ENCODE measurements at regions not wholly inside any gene's neighbourhood (a gene's known extent, or its start where the extent isn't known, plus 50 kb on each side); places are given as distances from the start of the nearest gene placed in this dataset.
"Not testable (repeated sequence)": the region's sequence is repeated elsewhere in the genome, so short reads cannot be mapped to it uniquely, and the experiment has no call there.

DNA sequence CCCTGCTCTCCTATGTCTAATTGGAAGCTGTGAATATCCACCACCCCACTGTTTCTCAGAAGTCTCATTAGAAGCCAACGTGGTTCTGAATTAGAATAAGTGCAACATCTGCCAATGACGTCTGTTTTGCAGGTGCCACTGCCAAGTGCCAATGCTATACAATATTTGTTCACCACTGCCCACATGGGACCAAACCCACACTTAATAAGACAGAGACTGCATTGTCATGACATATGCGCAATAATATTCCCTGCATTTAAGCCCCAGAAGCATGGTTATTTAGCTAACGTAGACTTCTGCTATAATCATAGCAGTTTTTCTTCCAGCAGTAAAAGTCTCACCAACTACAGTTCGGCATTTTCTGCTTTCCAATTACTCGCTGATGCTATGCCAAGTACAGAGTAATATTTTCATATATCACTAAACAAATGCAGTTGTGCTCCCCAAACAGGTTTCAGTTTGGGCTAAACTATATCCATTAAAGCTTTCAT, 262.5 kb upstream of the PCDH18 start:
- no peak overlapping the region for H3K4me2 ChIP-seq (ENCODE audit: insufficient read depth, low read length)

DNA sequence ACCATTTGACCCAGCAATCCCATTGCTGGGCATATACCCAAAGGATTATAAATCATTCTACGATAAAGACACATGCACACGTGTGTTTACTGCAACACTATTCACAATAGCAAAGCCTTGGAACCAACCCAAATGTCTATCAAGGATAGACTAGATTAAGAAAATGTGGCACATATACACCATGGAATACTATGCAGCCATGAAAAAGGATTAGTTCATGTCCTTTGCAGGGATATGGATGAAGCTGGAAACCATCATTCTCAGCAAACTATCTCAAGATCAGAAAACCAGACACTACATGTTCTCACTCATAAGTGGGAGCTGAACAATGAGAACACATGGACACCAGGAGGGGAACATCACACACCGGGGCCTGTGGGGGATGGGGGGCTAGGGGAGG, 257.0 kb upstream of the PCDH18 start:
- not testable (repeated sequence) for H2AFZ ChIP-seq (ENCODE audit: low read depth, low read length); H3K79me2 ChIP-seq (ENCODE audit: insufficient read depth, low read length); H3K4me2 ChIP-seq (ENCODE audit: insufficient read depth, low read length); H3K36me3 ChIP-seq (ENCODE audit: insufficient read depth, low read length); H4K20me1 ChIP-seq (ENCODE audit: insufficient read depth, low read length); ATAC-seq (ENCODE audit: insufficient read depth, low read depth); H3K9ac ChIP-seq (ENCODE audit: low read depth, low read length); H3K9me3 ChIP-seq (ENCODE audit: insufficient read depth, low read length, severe bottlenecking); H3K4me1 ChIP-seq (ENCODE audit: insufficient read depth, low read length); H3K27ac ChIP-seq (ENCODE audit: low read length); H3K4me3 ChIP-seq (ENCODE audit: low read depth in 1 of 2, low read length in 2 of 2); H3K27me3 ChIP-seq (ENCODE audit: insufficient read depth, low read length, poor library complexity); DNase-seq

More for the DNA sequence above, 262.5 kb upstream of the PCDH18 start:
- H3K4me1 ChIP-seq (ENCODE audit: insufficient read depth, low read length) = no peaks in the 10 kb centered on the region
- DNase-seq (no peak), ATAC-seq (ENCODE audit: insufficient read depth, low read depth) (no peak)
- H3K4me3 ChIP-seq (ENCODE audit: low read depth in 1 of 2, low read length in 2 of 2) = no peak overlapping the region
- no peaks in the 10 kb centered on the region for H3K79me2 ChIP-seq (ENCODE audit: insufficient read depth, low read length)
- H3K27me3 ChIP-seq (ENCODE audit: insufficient read depth, low read length, poor library complexity) = no peaks in the 10 kb centered on the region
- no peaks in the 10 kb centered on the region for H4K20me1 ChIP-seq (ENCODE audit: insufficient read depth, low read length)
- TF ChIP-seq EZH2 (IDR thresholded peaks at IDR 0.05; ENCODE audit: borderline replicate concordance, low read depth, low read length, severe bottlenecking) = no peak
- TF ChIP-seq, protein P1, sequence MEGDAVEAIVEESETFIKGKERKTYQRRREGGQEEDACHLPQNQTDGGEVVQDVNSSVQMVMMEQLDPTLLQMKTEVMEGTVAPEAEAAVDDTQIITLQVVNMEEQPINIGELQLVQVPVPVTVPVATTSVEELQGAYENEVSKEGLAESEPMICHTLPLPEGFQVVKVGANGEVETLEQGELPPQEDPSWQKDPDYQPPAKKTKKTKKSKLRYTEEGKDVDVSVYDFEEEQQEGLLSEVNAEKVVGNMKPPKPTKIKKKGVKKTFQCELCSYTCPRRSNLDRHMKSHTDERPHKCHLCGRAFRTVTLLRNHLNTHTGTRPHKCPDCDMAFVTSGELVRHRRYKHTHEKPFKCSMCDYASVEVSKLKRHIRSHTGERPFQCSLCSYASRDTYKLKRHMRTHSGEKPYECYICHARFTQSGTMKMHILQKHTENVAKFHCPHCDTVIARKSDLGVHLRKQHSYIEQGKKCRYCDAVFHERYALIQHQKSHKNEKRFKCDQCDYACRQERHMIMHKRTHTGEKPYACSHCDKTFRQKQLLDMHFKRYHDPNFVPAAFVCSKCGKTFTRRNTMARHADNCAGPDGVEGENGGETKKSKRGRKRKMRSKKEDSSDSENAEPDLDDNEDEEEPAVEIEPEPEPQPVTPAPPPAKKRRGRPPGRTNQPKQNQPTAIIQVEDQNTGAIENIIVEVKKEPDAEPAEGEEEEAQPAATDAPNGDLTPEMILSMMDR (IDR thresholded peaks at IDR 0.05; ENCODE audit: borderline replicate concordance, extremely low read depth, low read length, poor library complexity, severe bottlenecking) = no peak
- H3K27ac ChIP-seq (ENCODE audit: low read length) = no peak overlapping the region
- H3K9me3 ChIP-seq (ENCODE audit: insufficient read depth, low read length, severe bottlenecking) = no peaks in the 10 kb centered on the region
- H2AFZ ChIP-seq (ENCODE audit: low read depth, low read length) = no peak overlapping the region
- H3K9ac ChIP-seq (ENCODE audit: low read depth, low read length) = no peak overlapping the region
- H3K36me3 ChIP-seq (ENCODE audit: insufficient read depth, low read length) = no peaks in the 10 kb centered on the region

DNA sequence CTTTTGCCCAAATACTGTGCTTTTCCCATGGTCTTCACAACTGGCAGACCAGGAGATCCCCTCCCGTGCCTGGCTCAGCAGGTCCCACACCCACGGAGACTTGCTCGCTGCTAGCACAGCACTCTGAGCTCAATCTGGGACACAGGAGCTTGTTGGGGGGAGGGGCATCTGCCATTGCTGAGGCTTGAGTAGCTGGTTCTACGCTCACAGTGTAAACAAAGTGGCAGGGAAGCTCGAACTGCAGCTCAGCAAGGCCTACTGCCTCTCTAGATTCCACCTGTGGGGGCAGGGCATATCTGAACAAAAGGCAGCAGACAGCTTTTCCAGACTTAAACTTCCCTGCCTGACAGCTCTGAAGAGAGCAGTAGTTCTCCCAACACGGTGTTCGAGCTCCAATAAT, 251.6 kb upstream of the PCDH18 start:
- not testable (repeated sequence) for H3K4me2 ChIP-seq (ENCODE audit: insufficient read depth, low read length); H3K4me1 ChIP-seq (ENCODE audit: insufficient read depth, low read length); DNase-seq; H2AFZ ChIP-seq (ENCODE audit: low read depth, low read length); H3K9me3 ChIP-seq (ENCODE audit: insufficient read depth, low read length, severe bottlenecking); H3K27ac ChIP-seq (ENCODE audit: low read length); H3K27me3 ChIP-seq (ENCODE audit: insufficient read depth, low read length, poor library complexity); H3K4me3 ChIP-seq (ENCODE audit: low read depth in 1 of 2, low read length in 2 of 2); H3K36me3 ChIP-seq (ENCODE audit: insufficient read depth, low read length); H3K79me2 ChIP-seq (ENCODE audit: insufficient read depth, low read length); ATAC-seq (ENCODE audit: insufficient read depth, low read depth); H3K9ac ChIP-seq (ENCODE audit: low read depth, low read length); H4K20me1 ChIP-seq (ENCODE audit: insufficient read depth, low read length)

DNA sequence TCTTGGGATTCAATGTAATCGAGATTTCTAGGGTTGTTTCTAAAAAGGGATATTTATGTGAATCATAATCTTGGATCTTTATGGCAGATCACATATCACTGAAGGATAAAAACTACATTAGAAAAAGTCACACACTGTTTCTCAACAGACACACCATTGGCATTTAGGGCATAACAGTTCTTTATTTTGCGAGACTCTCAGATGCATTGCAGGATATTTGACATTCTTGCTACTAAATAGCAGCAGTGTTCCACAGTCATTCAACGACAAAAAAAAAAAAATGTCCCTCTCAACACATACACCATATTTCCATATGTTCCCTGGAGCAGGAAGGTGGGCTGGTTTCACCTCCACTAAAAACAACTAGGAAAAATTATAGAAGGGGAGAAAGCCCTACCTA, 243.4 kb upstream of the PCDH18 start:
- DNase-seq = no peak
- no peak overlapping the region for H3K4me3 ChIP-seq (ENCODE audit: low read depth in 1 of 2, low read length in 2 of 2)
- H3K9ac ChIP-seq (ENCODE audit: low read depth, low read length) = no peak overlapping the region
- H3K9me3 ChIP-seq (ENCODE audit: insufficient read depth, low read length, severe bottlenecking) = no peaks in the 10 kb centered on the region
- no peaks in the 10 kb centered on the region for H3K36me3 ChIP-seq (ENCODE audit: insufficient read depth, low read length)
- no peak for ATAC-seq (ENCODE audit: insufficient read depth, low read depth)
- H3K4me2 ChIP-seq (ENCODE audit: insufficient read depth, low read length) = no peak overlapping the region
- H4K20me1 ChIP-seq (ENCODE audit: insufficient read depth, low read length) = no peaks in the 10 kb centered on the region
- H3K27me3 ChIP-seq (ENCODE audit: insufficient read depth, low read length, poor library complexity) = no peaks in the 10 kb centered on the region
- no peaks in the 10 kb centered on the region for H3K4me1 ChIP-seq (ENCODE audit: insufficient read depth, low read length)
- H3K27ac ChIP-seq (ENCODE audit: low read length) = no peak overlapping the region
- TF ChIP-seq EZH2 (IDR thresholded peaks at IDR 0.05; ENCODE audit: borderline replicate concordance, low read depth, low read length, severe bottlenecking) = no peak
- TF ChIP-seq, protein P1 (IDR thresholded peaks at IDR 0.05; ENCODE audit: borderline replicate concordance, extremely low read depth, low read length, poor library complexity, severe bottlenecking) = no peak
- H3K79me2 ChIP-seq (ENCODE audit: insufficient read depth, low read length) = no peaks in the 10 kb centered on the region
- no peak overlapping the region for H2AFZ ChIP-seq (ENCODE audit: low read depth, low read length)
